B cell (primary cell): ENCODE measurements at regions not wholly inside any gene's neighbourhood (a gene's known extent, or its start where the extent isn't known, plus 50 kb on each side); places are given as distances from the start of the nearest gene placed in this dataset.

Source experiments
- ATAC-seq: fragments of 200-7000 bp; cut with Tn5 transposase; one replicate; pipeline ENCODE4 v1.10.0; 2021; ENCODE audit warnings: low read depth, mild to moderate bottlenecking, moderate number of reproducible peaks, moderate library complexity
- CTCF ChIA-PET: fragments of 350-600 bp; sonication (Branson Sonifier 250); formaldehyde crosslinking; loops from one replicate; lab custom pipeline; 2021; ENCODE audit warnings: antibody characterized with exemption, inconsistent platforms; lab: Charles Lee
- POLR2A ChIA-PET: fragments of 350-600 bp; sonication (Branson Sonifier 250); formaldehyde crosslinking; loops from one replicate; lab custom pipeline; 2021; ENCODE audit warnings: antibody characterized with exemption; lab: Charles Lee
- DNase-seq: peaks from one replicate; pipeline ENCODE4 v3.0.0; 2013
- H2AFZ ChIP-seq: 2 replicates; pipeline ENCODE4 v1.6.1; 2012; ENCODE audit warnings: mild to moderate bottlenecking, low read depth, low read length; ENCODE audit not compliant: insufficient read depth, poor library complexity, severe bottlenecking
- H3K27ac ChIP-seq, 2 donors: 1 replicate in 1 of 2; 2 replicates in 1 of 2; pipeline ENCODE4 v1.5.1; 2012 to 2013; ENCODE audit warnings: low read length in 2 of 2, mild to moderate bottlenecking in 2 of 2, moderate library complexity in 1 of 2
- H3K27me3 ChIP-seq, 4 experiments: fragments of 200-600 bp in 1 of 4; sonication (generic) in 1 of 4; replicated peaks in 1 of 4; 1 replicate in 2 of 4; 2 replicates in 2 of 4; pipeline versions ENCODE4 v1.6.1 to v1.7.0; 2013 to 2016; ENCODE audit warnings: low read length in 3 of 4, mild to moderate bottlenecking in 2 of 4, mixed read lengths in 1 of 4, moderate library complexity in 1 of 4; ENCODE audit not compliant: insufficient read depth in 4 of 4, control insufficient read depth in 3 of 4; ENCODE audit errors: control extremely low read depth in 1 of 4
- H3K36me3 ChIP-seq, 2 experiments: replicated peaks in 1 of 2; 1 replicate in 1 of 2; 2 replicates in 1 of 2; pipeline versions ENCODE4 v1.6.1 to v1.7.1; 2013; ENCODE audit warnings: low read length in 1 of 2; ENCODE audit not compliant: insufficient read depth in 2 of 2, control insufficient read depth in 1 of 2; ENCODE audit errors: control extremely low read depth in 1 of 2, extremely low read depth in 1 of 2
- H3K4me1 ChIP-seq, 2 donors: fragments of 200-600 bp in 1 of 2; sonication (generic) in 1 of 2; 1 replicate in 1 of 2; 2 replicates in 1 of 2; pipeline versions ENCODE4 v1.5.1 to v1.6.1; 2013 to 2017; ENCODE audit warnings: low read length in 2 of 2; ENCODE audit not compliant: control insufficient read depth in 2 of 2, insufficient read depth in 2 of 2
- H3K4me2 ChIP-seq: replicated peaks from 2 replicates; pipeline ENCODE3; 2012; ENCODE audit warnings: mild to moderate bottlenecking, low read depth, low read length; ENCODE audit not compliant: poor library complexity, severe bottlenecking
- H3K4me3 ChIP-seq, 5 experiments: fragments of 200-600 bp in 1 of 5; sonication (generic) in 1 of 5; 1 replicate in 3 of 5; 2 replicates in 2 of 5; pipeline versions ENCODE4 v1.5.1 to v1.7.0; 2011 to 2016; ENCODE audit warnings: low read length in 4 of 5, mild to moderate bottlenecking in 4 of 5, low read depth in 2 of 5, control low read depth in 1 of 5, moderate library complexity in 1 of 5; ENCODE audit not compliant: insufficient read depth in 1 of 5; ENCODE audit errors: control extremely low read depth in 1 of 5, extremely low read depth in 1 of 5
- H3K79me2 ChIP-seq: fragments of 200-600 bp; sonication (generic); one replicate; pipeline ENCODE4 v1.6.0; 2016; ENCODE audit warnings: low read length; ENCODE audit not compliant: control insufficient read depth, insufficient read depth
- H3K9ac ChIP-seq: fragments of 200-600 bp; sonication (generic); 2 replicates; pipeline ENCODE4 v1.6.1; 2017; ENCODE audit warnings: mild to moderate bottlenecking, low read length, moderate library complexity
- H3K9me3 ChIP-seq, 3 donors: one replicate each; pipeline versions ENCODE4 v1.6.1 to v1.7.1; 2013; ENCODE audit warnings: low read length in 2 of 3; ENCODE audit not compliant: control insufficient read depth in 2 of 3, insufficient read depth in 1 of 3; ENCODE audit errors: control extremely low read depth in 1 of 3
- H4K20me1 ChIP-seq: 2 replicates; pipeline ENCODE4 v1.6.0; 2012; ENCODE audit warnings: mild to moderate bottlenecking, low read length; ENCODE audit not compliant: insufficient read depth, control insufficient read depth, poor library complexity, severe bottlenecking
- H3K27ac Mint-ChIP-seq: one replicate; pipeline ENCODE4 v1.8.0; 2021; ENCODE audit warnings: mixed read lengths
- H3K27me3 Mint-ChIP-seq: one replicate; pipeline ENCODE4 v1.8.0; 2021; ENCODE audit warnings: mixed read lengths
- H3K4me1 Mint-ChIP-seq: one replicate; pipeline ENCODE4 v1.8.0; 2021; ENCODE audit warnings: mixed read lengths
- H3K4me3 Mint-ChIP-seq: one replicate; pipeline ENCODE4 v1.8.0; 2021; ENCODE audit warnings: mixed read lengths
- H3K9me3 Mint-ChIP-seq: one replicate; pipeline ENCODE4 v1.8.0; 2022; ENCODE audit warnings: mixed read lengths; ENCODE audit not compliant: insufficient read depth
- CTCF ChIP-seq: fragments of 200-600 bp; IDR thresholded peaks from one replicate; pipeline ENCODE4 v1.8.0; 2022; ENCODE audit warnings: antibody characterized with exemption, mild to moderate bottlenecking
- EZH2 ChIP-seq: IDR thresholded peaks from 2 replicates; pipeline ENCODE4 v1.6.1; 2012; ENCODE audit warnings: borderline replicate concordance, low read depth, mild to moderate bottlenecking, moderate library complexity, low read length; ENCODE audit not compliant: insufficient read depth, poor library complexity, severe bottlenecking
- WGBS: methylation state at CpG from one replicate; pipeline ENCODE4 v1.1.5; 2013; ENCODE audit warnings: missing lambda C conversion rate; ENCODE audit not compliant: insufficient coverage; 5-methylcytosine and 5-hydroxymethylcytosine counted together
- intact Hi-C: fragments of 100-400 bp; cut with micrococcal nuclease; formaldehyde crosslinking; loops from one replicate; pipeline ENCODE4 v1.10.0; 2022

- H3K27me3 ChIP-seq: peaks cover 0 to 61% (median 18%) of the 10 kb centered on the region in 4 experiments
Observed at GRCh38 chr16:86286991-86287663, 223.2 kb upstream of the FOXF1 start.

More at GRCh38 chr16:86286991-86287663, 223.2 kb upstream of the FOXF1 start:
- Mint-ChIP-seq H3K27me3 (peaks cover 73% of the 10 kb centered on the region), H3K4me3 (no peak overlapping the region), H3K4me1 (no peaks in the 10 kb centered on the region), H3K9me3 (no peaks in the 10 kb centered on the region), H3K27ac (no peak overlapping the region)
- intact Hi-C loops: no loop called here
- whole genome bisulfite sequencing: 8% methylated on average over 41 of the region's 49 CpGs
- no peak for ATAC-seq
- Histone ChIP-seq H3K9ac (no peak overlapping the region), H2AFZ (no peak overlapping the region), H3K4me1 (no peaks in the 10 kb centered on the region), H3K27ac (no peak overlapping the region), H3K4me3 (no peak overlapping the region), H3K79me2 (no peaks in the 10 kb centered on the region), H3K9me3 (no peaks in the 10 kb centered on the region), H3K4me2 (no peak overlapping the region), H3K36me3 (no peaks in the 10 kb centered on the region), H4K20me1 (no peaks in the 10 kb centered on the region)
- CTCF ChIA-PET: no interaction called here
- no peak for DNase-seq
- TF ChIP-seq CTCF (no peak), EZH2 (no peak)
- POLR2A ChIA-PET: no interaction called here
